ENCODE measurements at regions not wholly inside any gene's neighbourhood (a gene's known extent, or its start where the extent isn't known, plus 50 kb on each side); places are given as distances from the start of the nearest gene placed in this dataset.

DNA sequence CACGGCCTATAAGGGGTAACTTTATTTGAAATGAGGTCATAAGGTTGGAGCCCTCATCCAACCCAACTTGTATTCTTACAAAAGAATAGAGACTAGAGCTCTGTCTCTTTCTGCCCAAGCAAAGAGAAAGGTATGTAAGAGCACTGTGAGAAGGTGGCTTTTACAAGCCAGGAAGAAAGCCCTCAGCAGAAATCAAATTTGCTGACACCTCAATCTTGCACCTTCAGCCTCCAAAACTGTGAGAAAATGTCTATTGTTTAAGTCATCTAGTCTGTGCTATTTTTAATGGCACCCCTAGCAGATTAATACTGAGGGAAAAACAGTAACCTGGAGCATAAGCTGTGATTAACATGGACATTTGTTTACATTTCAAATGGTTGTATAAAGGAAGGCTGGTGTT lies 860.7 kb downstream of the PCDH7 start:
- no peak for ATAC-seq
- TF ChIP-seq CSRNP3 (CRISPR knock-in tag; IDR thresholded peaks at IDR 0.05) (no peak), ISL1 (CRISPR knock-in tag; IDR thresholded peaks at IDR 0.05) (no peak), ZNF8 (CRISPR knock-in tag; IDR thresholded peaks at IDR 0.05) (no peak), ZNF70 (CRISPR knock-in tag; IDR thresholded peaks at IDR 0.05) (no peak)
- TF ChIP-seq, protein P1, sequence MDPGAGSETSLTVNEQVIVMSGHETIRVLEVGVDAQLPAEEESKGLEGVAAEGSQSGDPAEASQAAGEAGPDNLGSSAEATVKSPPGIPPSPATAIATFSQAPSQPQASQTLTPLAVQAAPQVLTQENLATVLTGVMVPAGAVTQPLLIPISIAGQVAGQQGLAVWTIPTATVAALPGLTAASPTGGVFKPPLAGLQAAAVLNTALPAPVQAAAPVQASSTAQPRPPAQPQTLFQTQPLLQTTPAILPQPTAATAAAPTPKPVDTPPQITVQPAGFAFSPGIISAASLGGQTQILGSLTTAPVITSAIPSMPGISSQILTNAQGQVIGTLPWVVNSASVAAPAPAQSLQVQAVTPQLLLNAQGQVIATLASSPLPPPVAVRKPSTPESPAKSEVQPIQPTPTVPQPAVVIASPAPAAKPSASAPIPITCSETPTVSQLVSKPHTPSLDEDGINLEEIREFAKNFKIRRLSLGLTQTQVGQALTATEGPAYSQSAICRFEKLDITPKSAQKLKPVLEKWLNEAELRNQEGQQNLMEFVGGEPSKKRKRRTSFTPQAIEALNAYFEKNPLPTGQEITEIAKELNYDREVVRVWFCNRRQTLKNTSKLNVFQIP (CRISPR knock-in tag; IDR thresholded peaks at IDR 0.05; ENCODE audit: borderline replicate concordance, low read depth): no peak
- TF ChIP-seq, protein P2, sequence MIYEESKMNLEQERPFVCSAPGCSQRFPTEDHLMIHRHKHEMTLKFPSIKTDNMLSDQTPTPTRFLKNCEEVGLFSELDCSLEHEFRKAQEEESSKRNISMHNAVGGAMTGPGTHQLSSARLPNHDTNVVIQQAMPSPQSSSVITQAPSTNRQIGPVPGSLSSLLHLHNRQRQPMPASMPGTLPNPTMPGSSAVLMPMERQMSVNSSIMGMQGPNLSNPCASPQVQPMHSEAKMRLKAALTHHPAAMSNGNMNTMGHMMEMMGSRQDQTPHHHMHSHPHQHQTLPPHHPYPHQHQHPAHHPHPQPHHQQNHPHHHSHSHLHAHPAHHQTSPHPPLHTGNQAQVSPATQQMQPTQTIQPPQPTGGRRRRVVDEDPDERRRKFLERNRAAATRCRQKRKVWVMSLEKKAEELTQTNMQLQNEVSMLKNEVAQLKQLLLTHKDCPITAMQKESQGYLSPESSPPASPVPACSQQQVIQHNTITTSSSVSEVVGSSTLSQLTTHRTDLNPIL (CRISPR knock-in tag; IDR thresholded peaks at IDR 0.05; ENCODE audit: low read depth): no peak

DNA sequence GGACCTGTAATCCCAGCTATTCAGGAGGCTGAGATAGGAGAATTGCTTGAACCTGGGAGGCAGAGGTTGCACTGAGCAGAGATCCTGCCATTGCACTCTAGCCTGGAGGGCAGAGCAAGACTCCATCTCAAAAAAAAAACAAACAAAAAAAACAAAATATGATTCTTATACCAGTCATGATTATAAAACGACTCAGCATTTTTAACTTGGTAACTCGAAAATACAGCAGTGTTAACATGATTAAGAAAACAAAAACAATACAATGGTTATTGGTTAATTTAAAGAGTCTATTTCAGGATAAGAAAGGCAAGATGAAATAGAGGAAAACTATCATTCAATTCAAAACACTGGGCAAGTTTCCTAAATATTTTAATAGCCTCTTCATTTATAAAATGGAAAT lies 865.3 kb downstream of the PCDH7 start:
- TF ChIP-seq, protein P2 (CRISPR knock-in tag; IDR thresholded peaks at IDR 0.05; ENCODE audit: low read depth): no peak
- TF ChIP-seq ARNTL (CRISPR knock-in tag; IDR thresholded peaks at IDR 0.05; ENCODE audit: borderline replicate concordance, low read depth): no peak
- no peak for TF ChIP-seq PPARA (CRISPR knock-in tag; IDR thresholded peaks at IDR 0.05; ENCODE audit: borderline replicate concordance)
- no peak for TF ChIP-seq OSR1 (CRISPR knock-in tag; IDR thresholded peaks at IDR 0.05)
- TF ChIP-seq, protein P1 (CRISPR knock-in tag; IDR thresholded peaks at IDR 0.05; ENCODE audit: borderline replicate concordance, low read depth): no peak
- no peak for TF ChIP-seq ZNF8 (CRISPR knock-in tag; IDR thresholded peaks at IDR 0.05)
- TF ChIP-seq, protein P3, sequence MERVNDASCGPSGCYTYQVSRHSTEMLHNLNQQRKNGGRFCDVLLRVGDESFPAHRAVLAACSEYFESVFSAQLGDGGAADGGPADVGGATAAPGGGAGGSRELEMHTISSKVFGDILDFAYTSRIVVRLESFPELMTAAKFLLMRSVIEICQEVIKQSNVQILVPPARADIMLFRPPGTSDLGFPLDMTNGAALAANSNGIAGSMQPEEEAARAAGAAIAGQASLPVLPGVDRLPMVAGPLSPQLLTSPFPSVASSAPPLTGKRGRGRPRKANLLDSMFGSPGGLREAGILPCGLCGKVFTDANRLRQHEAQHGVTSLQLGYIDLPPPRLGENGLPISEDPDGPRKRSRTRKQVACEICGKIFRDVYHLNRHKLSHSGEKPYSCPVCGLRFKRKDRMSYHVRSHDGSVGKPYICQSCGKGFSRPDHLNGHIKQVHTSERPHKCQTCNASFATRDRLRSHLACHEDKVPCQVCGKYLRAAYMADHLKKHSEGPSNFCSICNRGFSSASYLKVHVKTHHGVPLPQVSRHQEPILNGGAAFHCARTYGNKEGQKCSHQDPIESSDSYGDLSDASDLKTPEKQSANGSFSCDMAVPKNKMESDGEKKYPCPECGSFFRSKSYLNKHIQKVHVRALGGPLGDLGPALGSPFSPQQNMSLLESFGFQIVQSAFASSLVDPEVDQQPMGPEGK (CRISPR knock-in tag; IDR thresholded peaks at IDR 0.05; ENCODE audit: borderline replicate concordance): no peak
- TF ChIP-seq TOX (CRISPR knock-in tag; IDR thresholded peaks at IDR 0.05; ENCODE audit: borderline replicate concordance): no peak
- TF ChIP-seq SNAI2 (CRISPR knock-in tag; IDR thresholded peaks at IDR 0.05): no peak
- no peak for TF ChIP-seq ZNF565 (CRISPR knock-in tag; conservative IDR thresholded peaks at IDR 0.05; ENCODE audit: low read depth)
- TF ChIP-seq BACH2 (CRISPR knock-in tag; IDR thresholded peaks at IDR 0.05; ENCODE audit: borderline replicate concordance): no peak
- TF ChIP-seq CSDC2 (CRISPR knock-in tag; IDR thresholded peaks at IDR 0.05): no peak
- TF ChIP-seq ZC3H10 (CRISPR knock-in tag; IDR thresholded peaks at IDR 0.05): no peak
- TF ChIP-seq CSRNP3 (CRISPR knock-in tag; IDR thresholded peaks at IDR 0.05): no peak
- TF ChIP-seq ISL1 (CRISPR knock-in tag; IDR thresholded peaks at IDR 0.05): no peak
- no peak for TF ChIP-seq ZFP3 (CRISPR knock-in tag; IDR thresholded peaks at IDR 0.05)
- TF ChIP-seq ESRRG (CRISPR knock-in tag; IDR thresholded peaks at IDR 0.05): no peak
- TF ChIP-seq ZNF70 (CRISPR knock-in tag; IDR thresholded peaks at IDR 0.05): no peak
- ATAC-seq: no peak

- ATAC-seq: no peak
- TF ChIP-seq ZNF70 (CRISPR knock-in tag; IDR thresholded peaks at IDR 0.05) (no peak), ZFP30 (CRISPR knock-in tag; IDR thresholded peaks at IDR 0.05) (no peak)
These were observed 872.1 kb downstream of the PCDH7 start for GRCh38 chr4:31592293-31592692.

Measured in SK-N-SH treated with all-trans-retinoic acid at 6 μM for 48 hours (cell line).